A673 (cell line): ENCODE measurements at regions not wholly inside any gene's neighbourhood (a gene's known extent, or its start where the extent isn't known, plus 50 kb on each side); places are given as distances from the start of the nearest gene placed in this dataset.

ENCODE experiments used
- BruUV-seq: library from RNA; stranded (reverse); fragments of 400-500 nt; replicated peaks from 2 replicates; lab custom pipeline; 2021; lab: Mats Ljungman, UMichigan
- CTCF ChIA-PET: fragments of 300-600 bp; sonication (Branson Sonifier 250); formaldehyde crosslinking; loops from one replicate; lab custom pipeline; 2022; ENCODE audit warnings: antibody characterized with exemption; lab: Charles Lee
- POLR2A ChIA-PET: fragments of 300-600 bp; sonication (Branson Sonifier 250); formaldehyde crosslinking; loops from one replicate; lab custom pipeline; 2022; ENCODE audit warnings: antibody characterized with exemption; ENCODE audit not compliant: low non-redundant PET; lab: Charles Lee
- DNase-seq: peaks from one replicate; pipeline ENCODE4 v3.0.0-alpha.2; 2015; ENCODE audit warnings: low spot score
- H3K27ac ChIP-seq: fragments of 200-600 bp; sonication (generic); 2 replicates; pipeline ENCODE4 v1.5.1; 2016; ENCODE audit warnings: mixed run types, low read depth, mild to moderate bottlenecking, mixed read lengths, antibody characterized with exemption, low read length; ENCODE audit not compliant: poor library complexity, severe bottlenecking
- H3K27me3 ChIP-seq: fragments of 200-600 bp; sonication (generic); replicated peaks from 2 replicates; pipeline ENCODE4 v1.6.1; 2017; ENCODE audit warnings: mixed run types, low read depth, mild to moderate bottlenecking, mixed read lengths, antibody characterized with exemption, low read length; ENCODE audit not compliant: insufficient read depth, poor library complexity
- H3K36me3 ChIP-seq: fragments of 200-600 bp; sonication (generic); 2 replicates; pipeline ENCODE4 v1.6.1; 2016; ENCODE audit warnings: mixed run types, mild to moderate bottlenecking, mixed read lengths, antibody characterized with exemption, low read length; ENCODE audit not compliant: insufficient read depth, poor library complexity, severe bottlenecking
- H3K4me1 ChIP-seq: fragments of 200-600 bp; sonication (generic); 2 replicates; pipeline ENCODE4 v1.6.1; 2017; ENCODE audit warnings: mixed run types, mild to moderate bottlenecking, mixed read lengths, antibody characterized with exemption, low read length; ENCODE audit not compliant: insufficient read depth, poor library complexity, severe bottlenecking
- H3K4me3 ChIP-seq: fragments of 200-600 bp; sonication (generic); 2 replicates; pipeline ENCODE4 v1.5.1; 2016; ENCODE audit warnings: low read depth, mixed run types, mild to moderate bottlenecking, mixed read lengths, low read length; ENCODE audit not compliant: poor library complexity, severe bottlenecking
- H3K9me3 ChIP-seq: fragments of 200-600 bp; sonication (generic); 2 replicates; pipeline ENCODE4 v1.6.1; 2016; ENCODE audit warnings: mixed run types, low read depth, mild to moderate bottlenecking, mixed read lengths, antibody characterized with exemption, low read length; ENCODE audit not compliant: poor library complexity, severe bottlenecking
- CTCF ChIP-seq: fragments of 300-800, 200-600 bp; sonication (generic); conservative IDR thresholded peaks from 2 replicates; pipeline ENCODE4 v1.5.1; 2017; ENCODE audit warnings: low read depth, mild to moderate bottlenecking, antibody characterized with exemption, low read length, moderate library complexity, mixed read lengths
- EZH2 ChIP-seq: fragments of 200-600 bp; sonication (generic); IDR thresholded peaks from 2 replicates; pipeline ENCODE4 v1.6.1; 2017; ENCODE audit warnings: borderline replicate concordance, low read depth, mild to moderate bottlenecking, mixed read lengths, antibody characterized with exemption, low read length; ENCODE audit not compliant: poor library complexity, severe bottlenecking
- intact Hi-C: fragments of 100-400 bp; cut with micrococcal nuclease; formaldehyde crosslinking; loops from one replicate; pipeline ENCODE4 v1.10.0; 2022; ENCODE audit not compliant: unreplicated experiment

GRCh38 chr3:124542214-124542869 lies 187.9 kb upstream of the UMPS start:
- TF ChIP-seq CTCF (no peak), EZH2 (no peak)
- Histone ChIP-seq H3K36me3 (no peaks in the 10 kb centered on the region), H3K9me3 (no peaks in the 10 kb centered on the region), H3K4me3 (no peak overlapping the region), H3K4me1 (no peaks in the 10 kb centered on the region), H3K27me3 (no peaks in the 10 kb centered on the region), H3K27ac (no peak overlapping the region)
- BruUV-seq: no TSS peak
- POLR2A ChIA-PET: no interaction called here
- no peak for DNase-seq
- CTCF ChIA-PET: no interaction called here
- intact Hi-C loops: no loop called here

GRCh38 chr3:124545891-124546290 lies 184.4 kb upstream of the UMPS start:
- TF ChIP-seq EZH2 (no peak), CTCF (no peak)
- no peaks in the 10 kb centered on the region for H3K9me3 ChIP-seq
- POLR2A ChIA-PET: no interaction called here
- no peaks in the 10 kb centered on the region for H3K27me3 ChIP-seq
- no peak overlapping the region for H3K4me3 ChIP-seq
- no peak for DNase-seq
- BruUV-seq: no TSS peak
- H3K36me3 ChIP-seq: no peaks in the 10 kb centered on the region
- CTCF ChIA-PET: interaction anchor here (1.0 kb wide), 1 partner anchor 198 kb away, joined by 4 read pairs; no protein-coding TSS in a partner anchor
- intact Hi-C loops: no loop called here
- no peaks in the 10 kb centered on the region for H3K4me1 ChIP-seq
- no peak overlapping the region for H3K27ac ChIP-seq

- Histone ChIP-seq H3K4me1 (peaks cover 5% of the 10 kb centered on the region), H3K9me3 (no peaks in the 10 kb centered on the region), H3K4me3 (no peak overlapping the region), H3K27me3 (no peaks in the 10 kb centered on the region), H3K36me3 (no peaks in the 10 kb centered on the region), H3K27ac (no peak overlapping the region)
- CTCF ChIA-PET: no interaction called here
- DNase-seq: no peak
- intact Hi-C loops: loop anchor here (5.0 to 10.0 kb wide), 2 partner anchors 85 to 897 kb away; no protein-coding TSS in a partner anchor
- BruUV-seq: no TSS peak
- no peak for TF ChIP-seq EZH2
- no peak for TF ChIP-seq CTCF
- POLR2A ChIA-PET: no interaction called here
These were observed 178.0 kb upstream of the UMPS start for GRCh38 chr3:124552224-124552623.
